Progenitor cell of endocrine pancreas (in vitro differentiated cells): ENCODE measurements at regions not wholly inside any gene's neighbourhood (a gene's known extent, or its start where the extent isn't known, plus 50 kb on each side); places are given as distances from the start of the nearest gene placed in this dataset.
A peak's percentile ranks its signal among the peaks of the same experiment; 100 is the strongest.
"Not testable (repeated sequence)": the region's sequence is repeated elsewhere in the genome, so short reads cannot be mapped to it uniquely, and the experiment has no call there.

Source experiments
- DNase-seq: peaks from one replicate; pipeline ENCODE4 v3.0.0; 2021; ENCODE audit warnings: low spot score; ENCODE audit not compliant: unreplicated experiment
- H3K27ac Mint-ChIP-seq: 2 replicates; pipeline ENCODE4 v1.8.0; 2021; ENCODE audit warnings: mild to moderate bottlenecking, moderate library complexity, mixed read lengths
- H3K27me3 Mint-ChIP-seq: 2 replicates; pipeline ENCODE4 v1.8.0; 2021; ENCODE audit warnings: mixed read lengths
- H3K36me3 Mint-ChIP-seq: 2 replicates; pipeline ENCODE4 v1.8.0; 2022; ENCODE audit warnings: mixed read lengths; ENCODE audit not compliant: insufficient read depth
- H3K4me1 Mint-ChIP-seq: 2 replicates; pipeline ENCODE4 v1.8.0; 2021; ENCODE audit warnings: low read depth, mixed read lengths
- H3K4me3 Mint-ChIP-seq: 2 replicates; pipeline ENCODE4 v1.8.0; 2021; ENCODE audit warnings: low read depth, mild to moderate bottlenecking, moderate library complexity, mixed read lengths
- H3K9me3 Mint-ChIP-seq: 2 replicates; pipeline ENCODE4 v1.8.0; 2021; ENCODE audit warnings: low read depth, mixed read lengths
- CTCF ChIP-seq: fragments of 200-600 bp; sonication (generic); IDR thresholded peaks from one replicate; pipeline ENCODE4 v1.5.0; 2021; ENCODE audit warnings: antibody characterized with exemption, mild to moderate bottlenecking; ENCODE audit not compliant: unreplicated experiment

GRCh38 chr1:148353461-148354283 is 129.4 kb downstream of the PPIAL4G start:
- no peaks in the 10 kb centered on the region for H3K36me3 Mint-ChIP-seq
- TF ChIP-seq CTCF: no peak
- no peak overlapping the region for H3K27ac Mint-ChIP-seq
- H3K9me3 Mint-ChIP-seq: no peaks in the 10 kb centered on the region
- H3K4me3 Mint-ChIP-seq: no peak overlapping the region
- no peaks in the 10 kb centered on the region for H3K4me1 Mint-ChIP-seq
- DNase-seq: no peak
- H3K27me3 Mint-ChIP-seq: peaks cover 95% of the 10 kb centered on the region

GRCh38 chr1:148352470-148353053 is 130.5 kb downstream of the PPIAL4G start:
- Mint-ChIP-seq H3K27ac (no peak overlapping the region), H3K9me3 (no peaks in the 10 kb centered on the region), H3K27me3 (peaks cover 88% of the 10 kb centered on the region), H3K4me3 (no peak overlapping the region), H3K36me3 (no peaks in the 10 kb centered on the region), H3K4me1 (no peaks in the 10 kb centered on the region)
- DNase-seq: no peak
- TF ChIP-seq CTCF: no peak

- Mint-ChIP-seq H3K4me3 (no peak overlapping the region), H3K27ac (no peak overlapping the region), H3K36me3 (no peaks in the 10 kb centered on the region), H3K27me3 (peaks cover 46% of the 10 kb centered on the region), H3K9me3 (no peaks in the 10 kb centered on the region), H3K4me1 (peaks cover 15% of the 10 kb centered on the region)
- DNase-seq: no peak
- no peak for TF ChIP-seq CTCF
Measured at GRCh38 chr1:148347781-148348180, 135.3 kb downstream of the PPIAL4G start.

GRCh38 chr1:148345659-148346151 is 137.4 kb downstream of the PPIAL4G start:
- H3K27me3 Mint-ChIP-seq: peaks cover 26% of the 10 kb centered on the region
- H3K4me3 Mint-ChIP-seq, H3K9me3 Mint-ChIP-seq, H3K36me3 Mint-ChIP-seq, DNase-seq: not testable (repeated sequence)
- peak; percentile 70 for TF ChIP-seq CTCF
- peaks cover 15% of the 10 kb centered on the region for H3K4me1 Mint-ChIP-seq
- H3K27ac Mint-ChIP-seq: peak overlapping the region; percentile 81

- DNase-seq, H3K9me3 Mint-ChIP-seq, H3K36me3 Mint-ChIP-seq, H3K4me3 Mint-ChIP-seq, H3K27ac Mint-ChIP-seq: not testable (repeated sequence)
- H3K27me3 Mint-ChIP-seq: peaks cover 16% of the 10 kb centered on the region
- H3K4me1 Mint-ChIP-seq: peaks cover 15% of the 10 kb centered on the region
Measured at GRCh38 chr1:148344651-148345050, 138.5 kb downstream of the PPIAL4G start.

GRCh38 chr1:148341729-148342128 is 141.4 kb downstream of the PPIAL4G start:
- H3K9me3 Mint-ChIP-seq, DNase-seq, H3K27ac Mint-ChIP-seq, H3K4me3 Mint-ChIP-seq, H3K36me3 Mint-ChIP-seq: not testable (repeated sequence)
- Mint-ChIP-seq H3K4me1 (peaks cover 11% of the 10 kb centered on the region), H3K27me3 (peaks cover 25% of the 10 kb centered on the region)

- H3K4me1 Mint-ChIP-seq, H3K27ac Mint-ChIP-seq, H3K36me3 Mint-ChIP-seq: not testable (repeated sequence)
Measured at GRCh38 chr1:148336121-148336918, 146.8 kb downstream of the PPIAL4G start.

More at GRCh38 chr1:148336121-148336918, 146.8 kb downstream of the PPIAL4G start:
- peaks cover 47% of the 10 kb centered on the region for H3K27me3 Mint-ChIP-seq
- H3K9me3 Mint-ChIP-seq, DNase-seq, H3K4me3 Mint-ChIP-seq: not testable (repeated sequence)
